HCT116 (cell line): ENCODE measurements at regions not wholly inside any gene's neighbourhood (a gene's known extent, or its start where the extent isn't known, plus 50 kb on each side); places are given as distances from the start of the nearest gene placed in this dataset.

ENCODE experiments used
- ATF3 ChIP-seq: IDR thresholded peaks from 2 replicates; pipeline ENCODE4 v1.6.1; 2012
- CEBPB ChIP-seq: IDR thresholded peaks from 2 replicates; pipeline ENCODE4 v1.6.1; 2012; ENCODE audit warnings: low read depth
- CTCF ChIP-seq, 3 experiments: fragments of 200-600 bp in 1 of 3; sonication (generic) in 1 of 3; IDR thresholded peaks in 2 of 3; conservative IDR thresholded peaks in 1 of 3; 2 replicates each; pipeline ENCODE4 v1.5.1; 2012 to 2017; ENCODE audit warnings: low read depth in 2 of 3, low read length in 2 of 3, antibody characterized with exemption in 1 of 3, borderline replicate concordance in 1 of 3, control low read depth in 1 of 3, mild to moderate bottlenecking in 1 of 3, mixed read lengths in 1 of 3, mixed run types in 1 of 3, moderate library complexity in 1 of 3; ENCODE audit not compliant: insufficient read depth in 1 of 3
- ELF1 ChIP-seq: IDR thresholded peaks from 2 replicates; pipeline ENCODE4 v1.6.1; 2012; ENCODE audit warnings: low read depth, borderline replicate concordance
- EZH2 ChIP-seq: fragments of 200-600 bp; sonication (generic); IDR thresholded peaks from 2 replicates; pipeline ENCODE4 v1.6.1; 2017; ENCODE audit warnings: antibody characterized with exemption, mixed run types
- POLR2A ChIP-seq: IDR thresholded peaks from 2 replicates; pipeline ENCODE4 v1.7.0; 2011; ENCODE audit warnings: borderline replicate concordance; ENCODE audit not compliant: insufficient read depth, insufficient read length; ENCODE audit errors: extremely low read depth
- RAD21 ChIP-seq: IDR thresholded peaks from 2 replicates; pipeline ENCODE4 v1.6.1; 2012; ENCODE audit warnings: low read depth, mild to moderate bottlenecking
- REST ChIP-seq: IDR thresholded peaks from 2 replicates; pipeline ENCODE4 v1.6.1; 2012; ENCODE audit warnings: low read depth

- TF ChIP-seq CTCF (IDR thresholded peaks at IDR 0.05 in 2 of 3, conservative IDR thresholded peaks at IDR 0.05 in 1 of 3; ENCODE audit: borderline replicate concordance in 1 of 3, insufficient read depth in 1 of 3, low read depth in 2 of 3, low read length in 2 of 3): peak; percentile 7 to 44 (median 42); a peak in 3 of 6 replicates
- TF ChIP-seq REST: no peak
- TF ChIP-seq ATF3: no peak
- TF ChIP-seq CEBPB: no peak
- TF ChIP-seq ELF1: no peak
- TF ChIP-seq EZH2: no peak
- no peak for TF ChIP-seq POLR2A
- TF ChIP-seq RAD21: 0 out of 2 replicates have a peak, but pooled peaks have one; percentile 28
Observed at GRCh38 chr17:11144358-11145233, 96.4 kb upstream of the SHISA6 start.
